GM12891 (cell line): ENCODE measurements at regions not wholly inside any gene's neighbourhood (a gene's known extent, or its start where the extent isn't known, plus 50 kb on each side); places are given as distances from the start of the nearest gene placed in this dataset.

ENCODE experiments used
- DNase-seq: peaks from one replicate; pipeline ENCODE4 v3.0.0; 2011; ENCODE audit warnings: low spot score; ENCODE audit not compliant: insufficient read length
- FAIRE-seq: peaks from 2 replicates; lab custom pipeline; 2011; peaks lifted over from hg19 to GRCh38; lab: Jason Lieb, UNC
- PAX5 ChIP-seq: IDR thresholded peaks from 2 replicates; pipeline ENCODE4 v1.6.1; 2011; ENCODE audit warnings: low read length, moderate library complexity, mild to moderate bottlenecking; ENCODE audit not compliant: insufficient read depth, severe bottlenecking
- POLR2A ChIP-seq: IDR thresholded peaks from 2 replicates; pipeline ENCODE4 v1.6.1; 2011; ENCODE audit warnings: low read depth, low read length, control low read depth
- POLR2AphosphoS5 ChIP-seq: IDR thresholded peaks from 2 replicates; pipeline ENCODE4 v1.6.1; 2011; ENCODE audit warnings: low read depth, low read length, control low read depth
- POU2F2 ChIP-seq: IDR thresholded peaks from 2 replicates; pipeline ENCODE4 v1.6.1; 2011; ENCODE audit warnings: low read depth, mild to moderate bottlenecking, control low read depth, low read length, moderate library complexity
- SPI1 ChIP-seq: IDR thresholded peaks from 2 replicates; pipeline ENCODE4 v1.6.1; 2011; ENCODE audit warnings: low read depth, low read length, control low read depth
- TAF1 ChIP-seq: IDR thresholded peaks from 2 replicates; pipeline ENCODE4 v1.6.1; 2011; ENCODE audit warnings: low read depth, low read length, control low read depth

DNA sequence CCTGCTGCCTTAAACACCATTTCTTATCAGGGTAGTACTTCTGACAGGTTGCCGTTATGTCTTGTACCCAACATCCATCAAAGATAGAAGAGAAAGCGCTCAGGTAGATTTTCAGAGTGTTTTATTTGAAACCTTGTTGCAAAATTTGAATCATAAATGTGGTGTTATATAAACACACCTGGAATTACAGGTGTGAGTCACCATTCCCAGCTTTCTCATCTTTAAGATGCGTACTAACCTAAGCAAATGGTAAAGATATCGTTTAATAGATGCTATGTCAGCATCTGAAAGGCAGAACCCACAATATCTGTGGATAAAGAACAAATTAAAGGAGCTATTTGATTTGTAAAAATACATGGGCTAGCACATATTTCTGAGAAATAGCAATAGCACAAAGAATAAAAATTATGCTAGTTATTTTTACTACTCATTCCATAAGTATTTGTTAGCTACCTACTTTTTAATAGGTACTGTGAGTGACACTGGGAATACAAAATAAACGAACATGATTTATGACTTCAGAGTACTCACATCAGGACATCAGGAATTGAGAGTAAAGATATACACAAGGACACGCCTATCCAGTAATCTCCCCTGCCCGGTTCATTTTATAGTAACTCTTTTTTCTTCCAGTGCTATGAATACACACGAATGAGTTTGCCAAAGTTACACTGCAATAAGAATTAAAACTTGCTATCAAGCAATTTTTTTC lies 193.8 kb downstream of the RBM43 start:
- DNase-seq = no peak
- no peak for FAIRE-seq
- TF ChIP-seq POLR2AphosphoS5 (no peak), POU2F2 (no peak), PAX5 (no peak), TAF1 (no peak), SPI1 (no peak), POLR2A (no peak)

DNA sequence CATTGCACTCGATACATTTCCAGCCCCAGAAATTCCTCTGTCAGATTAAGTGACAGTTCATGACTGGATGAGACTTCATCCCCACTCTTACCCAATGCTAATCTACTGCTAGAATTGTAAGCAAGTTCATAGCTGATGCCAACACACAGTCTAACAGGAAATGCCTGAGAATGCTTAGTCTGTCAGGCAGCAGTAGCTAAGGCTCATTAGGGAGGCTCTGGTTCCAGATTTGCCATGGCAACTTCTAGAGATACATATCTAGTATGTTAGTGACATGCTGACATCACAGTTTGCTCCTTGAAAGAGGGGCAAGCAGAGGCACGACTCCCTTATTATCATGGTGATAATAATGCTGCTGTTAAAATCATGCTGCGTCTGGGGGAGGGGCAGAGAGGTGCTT lies 198.4 kb downstream of the RBM43 start:
- no peak for FAIRE-seq
- TF ChIP-seq POLR2A = no peak
- no peak for TF ChIP-seq SPI1
- TF ChIP-seq TAF1 = no peak
- no peak for DNase-seq

DNA sequence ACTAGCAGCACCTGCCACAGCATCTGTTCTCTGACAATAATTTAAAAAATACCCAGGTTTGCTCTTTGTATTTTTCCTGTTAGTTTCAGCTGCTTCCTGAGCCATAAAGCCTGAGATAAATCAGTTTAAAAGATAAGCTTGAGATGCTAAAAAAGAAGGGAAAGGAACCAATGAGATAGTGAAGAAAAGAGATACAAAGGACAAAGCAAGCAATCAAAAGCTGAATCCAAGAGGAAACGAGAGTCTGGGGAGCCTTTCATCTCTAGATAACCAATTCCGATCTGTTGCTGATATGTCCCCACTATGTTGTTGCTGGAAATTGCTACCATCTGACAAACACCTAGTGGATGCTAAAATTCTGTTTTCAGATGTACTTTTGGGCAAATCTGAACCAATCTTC lies 201.4 kb downstream of the RBM43 start:
- no peak for TF ChIP-seq TAF1
- no peak for TF ChIP-seq PAX5
- TF ChIP-seq SPI1 = no peak
- no peak for TF ChIP-seq POLR2AphosphoS5
- TF ChIP-seq POU2F2 = no peak
- TF ChIP-seq POLR2A = no peak
- DNase-seq (no peak), FAIRE-seq (no peak)

DNA sequence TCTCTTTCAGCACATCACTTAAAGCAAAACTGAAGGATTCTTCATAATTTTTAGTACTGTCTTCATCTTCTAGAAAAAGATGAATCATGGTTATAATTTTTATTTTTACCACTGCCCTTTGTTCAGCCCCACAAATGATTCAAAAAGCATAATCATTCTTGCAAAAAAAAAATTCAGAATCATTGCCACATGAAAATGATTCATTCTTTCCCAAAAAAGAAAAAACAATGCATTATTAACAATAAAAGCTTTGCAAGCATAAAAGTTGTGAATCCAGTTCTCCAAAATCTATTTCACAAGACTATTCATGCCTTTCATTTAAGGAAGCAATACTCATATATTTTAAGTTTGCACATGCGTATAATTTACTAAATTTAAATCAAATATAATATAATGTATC lies 204.8 kb downstream of the RBM43 start:
- DNase-seq (no peak), FAIRE-seq (no peak)
- TF ChIP-seq SPI1 = no peak
- no peak for TF ChIP-seq POLR2A
- TF ChIP-seq PAX5 = no peak
- no peak for TF ChIP-seq TAF1
- TF ChIP-seq POU2F2 = no peak

DNA sequence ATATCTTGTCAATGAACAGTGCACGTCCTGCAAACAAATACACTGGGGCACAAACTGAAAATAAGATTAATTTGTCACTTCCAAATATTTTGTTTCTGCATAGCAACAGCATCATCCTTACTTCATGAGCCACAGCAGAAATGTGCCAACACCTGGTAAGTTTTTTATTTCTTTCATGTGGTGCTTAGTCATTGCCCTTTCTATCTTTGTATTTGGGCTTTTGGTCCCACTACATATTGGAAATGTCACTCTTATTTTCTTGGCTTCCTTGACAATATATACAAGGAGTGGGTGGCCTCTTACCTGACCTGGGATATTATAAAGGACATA lies 208.0 kb downstream of the RBM43 start:
- DNase-seq = no peak
- FAIRE-seq = no peak
- TF ChIP-seq POU2F2 (no peak), TAF1 (no peak), POLR2AphosphoS5 (no peak), PAX5 (no peak), SPI1 (no peak), POLR2A (no peak)

DNA sequence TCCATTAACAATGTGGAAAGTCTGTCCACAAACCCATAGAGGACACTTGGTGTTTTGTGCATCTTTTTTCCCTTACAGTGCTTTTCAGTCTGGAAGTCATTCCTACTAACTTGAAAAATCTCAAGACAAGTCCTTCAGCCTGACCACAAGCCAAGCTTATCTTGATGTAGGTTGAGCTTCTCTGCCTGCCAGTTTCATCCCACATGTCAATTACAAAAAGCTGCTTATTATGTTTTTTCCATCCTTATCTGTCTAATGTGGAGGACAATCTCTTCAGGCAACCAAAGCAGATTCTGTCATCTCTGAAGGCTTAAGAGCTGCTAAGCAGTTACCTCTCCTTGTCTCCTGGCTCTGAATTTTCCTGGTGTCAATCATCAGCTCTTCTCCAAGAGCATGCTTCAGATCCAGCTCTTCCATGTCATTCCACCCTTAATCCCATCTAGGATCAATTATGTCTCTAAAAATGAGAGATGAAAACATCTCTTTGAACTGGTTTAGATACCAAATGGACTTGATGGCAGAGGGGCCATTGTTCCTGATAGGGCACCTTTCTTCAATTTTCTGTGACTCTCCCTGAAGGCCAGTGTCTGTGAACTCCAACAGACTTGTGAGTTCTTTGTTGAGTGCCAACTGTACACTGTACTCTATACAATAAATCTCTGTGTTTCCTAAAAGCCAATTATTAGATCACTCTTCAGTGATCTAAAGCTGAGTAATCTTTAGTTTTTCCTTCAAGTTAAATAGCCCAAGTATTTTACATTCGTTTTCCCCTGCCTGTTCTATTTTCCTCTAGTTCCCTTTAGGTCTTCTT lies 208.6 kb downstream of the RBM43 start:
- no peak for DNase-seq
- no peak for TF ChIP-seq SPI1
- TF ChIP-seq POLR2A = no peak
- TF ChIP-seq POU2F2 = no peak
- TF ChIP-seq POLR2AphosphoS5 = no peak
- no peak for TF ChIP-seq PAX5
- FAIRE-seq = no peak

DNA sequence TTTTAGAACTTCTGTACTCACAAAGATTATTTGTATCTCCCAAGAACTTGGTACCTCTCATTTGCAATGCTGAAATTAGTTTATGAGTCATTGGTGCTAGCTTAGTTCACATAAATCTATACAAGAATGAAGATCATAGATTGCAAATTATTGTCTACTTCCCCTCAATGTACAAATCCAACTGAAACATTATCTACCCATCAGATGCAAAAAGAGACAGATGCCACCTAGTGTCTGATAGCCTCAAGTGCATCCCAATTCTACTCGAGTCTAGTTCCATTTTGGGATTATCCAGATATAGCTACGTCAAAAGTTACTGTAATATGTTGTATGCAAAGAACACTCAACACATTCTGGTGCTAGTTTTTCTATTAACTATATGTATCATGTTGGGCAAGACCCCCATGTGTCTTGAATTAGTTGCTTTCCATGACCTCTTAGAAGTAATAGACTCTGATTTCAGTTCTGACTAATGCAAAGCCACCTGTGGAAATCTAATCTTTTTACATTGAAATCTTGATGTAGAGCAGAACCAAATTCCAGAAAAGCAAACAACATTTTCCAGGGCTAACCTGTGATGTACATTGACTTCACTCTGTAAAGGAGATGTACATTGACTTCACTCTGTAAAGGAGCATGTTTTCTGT lies 210.0 kb downstream of the RBM43 start:
- FAIRE-seq (peak; percentile 90), DNase-seq (peak; percentile 7)
- TF ChIP-seq TAF1 (no peak), SPI1 (no peak), POLR2A (no peak), POU2F2 (no peak), PAX5 (no peak), POLR2AphosphoS5 (no peak)

DNA sequence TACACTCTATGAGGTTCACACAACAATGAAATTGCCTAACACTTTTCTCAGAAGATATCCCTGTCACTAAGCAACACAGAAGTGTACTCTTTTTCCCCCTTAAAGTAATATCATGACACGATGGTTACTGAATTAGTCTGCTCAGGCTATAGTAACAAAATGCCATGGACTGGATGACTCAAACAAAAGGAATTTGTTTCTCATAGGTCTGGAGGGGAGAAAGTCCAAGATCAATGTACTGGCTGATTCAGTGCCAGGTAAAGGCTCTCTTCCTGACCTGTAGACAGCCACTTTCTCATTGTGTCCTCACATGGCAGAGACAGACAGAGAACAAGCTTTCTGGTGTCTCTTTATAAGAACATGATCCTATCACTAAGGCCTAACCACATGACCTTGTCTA lies 211.9 kb downstream of the RBM43 start:
- FAIRE-seq = no peak
- DNase-seq = no peak
- no peak for TF ChIP-seq TAF1
- TF ChIP-seq POLR2AphosphoS5 = no peak
- no peak for TF ChIP-seq POLR2A
- TF ChIP-seq PAX5 = no peak
- TF ChIP-seq SPI1 = no peak
- TF ChIP-seq POU2F2 = no peak

DNA sequence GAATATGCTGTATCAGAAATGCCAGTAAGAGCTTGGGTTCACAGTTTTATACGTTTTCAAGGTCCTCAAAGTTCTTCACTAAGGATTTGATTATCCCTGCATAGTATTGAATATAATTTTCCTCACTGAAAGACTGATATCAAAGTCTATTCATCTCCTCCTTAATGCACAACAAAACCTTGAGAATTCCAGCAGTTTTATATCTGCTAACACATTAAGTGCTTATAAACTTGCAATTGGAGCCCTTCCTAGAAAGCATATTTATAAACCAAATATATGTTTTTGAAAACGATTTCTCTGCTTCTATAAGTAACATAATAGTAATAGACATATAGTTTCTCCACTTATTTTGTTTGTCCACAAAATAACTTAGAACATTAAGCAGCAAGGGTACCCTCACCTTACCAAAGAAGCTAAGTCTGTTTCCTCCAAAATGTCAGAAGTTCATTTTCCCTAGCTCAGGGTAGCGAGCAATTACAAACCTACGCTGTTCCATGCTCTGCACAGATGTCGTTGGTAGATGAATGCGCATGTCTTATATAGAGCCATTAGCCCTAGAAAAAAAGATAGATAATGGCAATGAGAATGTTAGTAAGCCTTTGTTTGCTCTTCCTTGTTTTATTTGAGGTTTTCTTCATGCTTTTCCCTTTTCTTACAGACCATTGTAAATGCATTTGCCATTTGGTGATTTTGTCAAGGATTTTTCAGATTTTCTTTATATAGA lies 213.2 kb downstream of the RBM43 start:
- DNase-seq = no peak
- FAIRE-seq = no peak
- TF ChIP-seq POLR2AphosphoS5 = no peak
- no peak for TF ChIP-seq PAX5
- TF ChIP-seq POU2F2 = no peak
- TF ChIP-seq SPI1 = no peak
- no peak for TF ChIP-seq TAF1
- TF ChIP-seq POLR2A = no peak

DNA sequence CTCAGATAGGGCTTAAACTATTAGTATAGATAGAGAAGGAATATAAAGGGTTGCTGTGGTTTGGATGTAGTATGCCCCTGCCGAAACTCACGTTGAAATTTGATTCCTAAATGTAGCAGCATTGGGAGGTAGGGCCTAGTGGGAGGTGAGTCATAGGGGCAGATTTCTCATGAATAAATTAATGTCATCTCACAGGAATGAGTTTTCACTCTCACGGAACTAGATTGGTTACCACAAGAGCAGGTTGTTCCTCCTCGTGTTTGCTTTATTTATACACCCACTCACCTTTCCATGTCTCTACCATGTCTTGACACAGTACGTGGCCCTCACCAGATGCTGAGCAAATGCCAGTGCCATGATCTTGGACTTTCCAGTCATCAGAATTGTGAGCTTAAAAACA lies 218.2 kb downstream of the RBM43 start:
- DNase-seq (no peak), FAIRE-seq (no peak)
- TF ChIP-seq TAF1 (no peak), POLR2A (no peak), SPI1 (no peak), POLR2AphosphoS5 (no peak), POU2F2 (no peak), PAX5 (no peak)
